Esophagus squamous epithelium (tissue), 4 donors: ENCODE measurements at regions not wholly inside any gene's neighbourhood (a gene's known extent, or its start where the extent isn't known, plus 50 kb on each side); places are given as distances from the start of the nearest gene placed in this dataset.

ENCODE experiments used
- POLR2A ChIP-seq, 4 donors: fragments of 450-650 bp; IDR thresholded peaks; one replicate each; pipeline ENCODE4 v1.6.1; 2017; ENCODE audit warnings: antibody characterized with exemption in 4 of 4, mild to moderate bottlenecking in 4 of 4, moderate library complexity in 3 of 4
- TF ChIP-seq, protein P1 (sequence below), 6 experiments: fragments of 450-650 bp in 4 of 6; fragments of 200-600 bp in 2 of 6; sonication (generic) in 2 of 6; IDR thresholded peaks; one replicate each; pipeline ENCODE4 v1.5.1; 2016 to 2019; ENCODE audit warnings: antibody characterized with exemption in 6 of 6, mild to moderate bottlenecking in 4 of 6, moderate library complexity in 4 of 6

DNA sequence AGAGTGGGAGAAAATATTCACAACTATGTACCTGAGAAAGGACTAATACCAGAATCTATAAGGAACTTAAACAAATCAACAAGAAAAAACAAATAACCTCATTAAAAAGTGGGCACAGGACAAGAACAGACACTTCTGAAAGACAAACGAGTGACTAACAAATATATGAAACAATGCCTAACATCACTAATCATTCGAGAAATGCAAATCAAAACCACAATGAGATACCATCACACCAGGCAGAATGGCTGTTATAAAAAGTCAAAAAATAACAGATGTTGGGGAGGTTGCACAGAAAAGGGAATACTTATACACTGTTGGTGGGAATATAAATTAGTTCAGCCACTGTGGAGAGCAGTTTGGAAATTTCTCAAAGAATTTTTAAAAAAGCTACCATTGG is 83.5 kb upstream of the WSCD1 start:
- TF ChIP-seq, protein P1, sequence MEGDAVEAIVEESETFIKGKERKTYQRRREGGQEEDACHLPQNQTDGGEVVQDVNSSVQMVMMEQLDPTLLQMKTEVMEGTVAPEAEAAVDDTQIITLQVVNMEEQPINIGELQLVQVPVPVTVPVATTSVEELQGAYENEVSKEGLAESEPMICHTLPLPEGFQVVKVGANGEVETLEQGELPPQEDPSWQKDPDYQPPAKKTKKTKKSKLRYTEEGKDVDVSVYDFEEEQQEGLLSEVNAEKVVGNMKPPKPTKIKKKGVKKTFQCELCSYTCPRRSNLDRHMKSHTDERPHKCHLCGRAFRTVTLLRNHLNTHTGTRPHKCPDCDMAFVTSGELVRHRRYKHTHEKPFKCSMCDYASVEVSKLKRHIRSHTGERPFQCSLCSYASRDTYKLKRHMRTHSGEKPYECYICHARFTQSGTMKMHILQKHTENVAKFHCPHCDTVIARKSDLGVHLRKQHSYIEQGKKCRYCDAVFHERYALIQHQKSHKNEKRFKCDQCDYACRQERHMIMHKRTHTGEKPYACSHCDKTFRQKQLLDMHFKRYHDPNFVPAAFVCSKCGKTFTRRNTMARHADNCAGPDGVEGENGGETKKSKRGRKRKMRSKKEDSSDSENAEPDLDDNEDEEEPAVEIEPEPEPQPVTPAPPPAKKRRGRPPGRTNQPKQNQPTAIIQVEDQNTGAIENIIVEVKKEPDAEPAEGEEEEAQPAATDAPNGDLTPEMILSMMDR (IDR thresholded peaks at IDR 0.05), result no peak
- TF ChIP-seq POLR2A (IDR thresholded peaks at IDR 0.05), result no peak
